Psoas muscle (tissue), 7 donors: ENCODE measurements at regions not wholly inside any gene's neighbourhood (a gene's known extent, or its start where the extent isn't known, plus 50 kb on each side); places are given as distances from the start of the nearest gene placed in this dataset.

Experiments used
- ATAC-seq, 4 donors: fragments of 200-7000 bp; cut with Tn5 transposase; one replicate each; pipeline ENCODE4 v1.9.1; 2020; ENCODE audit warnings: moderate library complexity in 3 of 4, mild to moderate bottlenecking in 2 of 4
- DNase-seq, 2 donors: peaks; one replicate each; pipeline ENCODE4 v3.0.0-alpha.2; 2020
- H3K27ac ChIP-seq: fragments of 200-600 bp; one replicate; pipeline ENCODE4 v1.8.0; 2022
- H3K27me3 ChIP-seq, 3 donors: fragments of 200-600 bp in 1 of 3; one replicate each; pipeline versions ENCODE4 v1.6.1 to v1.8.0; 2013 to 2022; ENCODE audit warnings: low read length in 2 of 3, mild to moderate bottlenecking in 2 of 3, moderate library complexity in 1 of 3; ENCODE audit not compliant: insufficient read depth in 3 of 3
- H3K36me3 ChIP-seq, 2 donors: fragments of 200-600 bp in 1 of 2; one replicate each; pipeline versions ENCODE4 v1.6.1 to v1.8.0; 2013 to 2022; ENCODE audit warnings: low read depth in 1 of 2, mild to moderate bottlenecking in 1 of 2, moderate library complexity in 1 of 2; ENCODE audit not compliant: insufficient read depth in 1 of 2
- H3K4me1 ChIP-seq: fragments of 200-600 bp; one replicate; pipeline ENCODE4 v1.8.0; 2022
- H3K4me3 ChIP-seq: fragments of 200-600 bp; one replicate; pipeline ENCODE4 v1.8.0; 2022; ENCODE audit warnings: mild to moderate bottlenecking
- H3K9me3 ChIP-seq: fragments of 200-600 bp; one replicate; pipeline ENCODE4 v1.8.0; 2022
- CTCF ChIP-seq: fragments of 200-600 bp; IDR thresholded peaks from one replicate; pipeline ENCODE4 v1.8.0; 2022; ENCODE audit warnings: antibody characterized with exemption
- WGBS, 3 donors: extraction: QIAGEN DNeasy Blood & Tissue Kit; methylation state at CpG; one replicate each; pipeline versions ENCODE4 v1.1.6 to v1.1.7; 2013; 5-methylcytosine and 5-hydroxymethylcytosine counted together
- intact Hi-C, 2 donors: fragments of 100-400 bp; cut with DNase I; formaldehyde crosslinking; loops; one replicate each; pipeline versions ENCODE4 v1.11.0 to v1.14.2; 2022
- donor health status: healthy with polysubstance abuse.
- donor health status: DM: no; HTN: no; CAD: no; lungs with moderate emphysema.
- donor health status: Bipolar disorder and iron deficiency.
- donor health status: healthy.
- donor health status: DM: yes; HTN: yes; CAD: no.
- donor health status: DM: no; HTN: no; CAD: no.
- donor health status: DM: yes; HTN: yes; CAD: no.

- H3K4me3 ChIP-seq, result no peak overlapping the region
- H3K36me3 ChIP-seq, result no peaks in the 10 kb centered on the region
- TF ChIP-seq CTCF, result no peak
- H3K27me3 ChIP-seq, result peaks cover 0 to 10% (median 10%) of the 10 kb centered on the region in 3 donors
- no peaks in the 10 kb centered on the region for H3K4me1 ChIP-seq
- WGBS, 3 donors, result 70 to 75% (median 71%) methylated on average over 18 of the region's 18 CpGs
- no peak overlapping the region for H3K27ac ChIP-seq
- no peak for DNase-seq
- intact Hi-C loops, result no loop called here
- H3K9me3 ChIP-seq, result no peaks in the 10 kb centered on the region
- no peak for ATAC-seq
Measured at GRCh38 chr10:130484468-130485180, 348.4 kb downstream of the GLRX3 start.

DNA sequence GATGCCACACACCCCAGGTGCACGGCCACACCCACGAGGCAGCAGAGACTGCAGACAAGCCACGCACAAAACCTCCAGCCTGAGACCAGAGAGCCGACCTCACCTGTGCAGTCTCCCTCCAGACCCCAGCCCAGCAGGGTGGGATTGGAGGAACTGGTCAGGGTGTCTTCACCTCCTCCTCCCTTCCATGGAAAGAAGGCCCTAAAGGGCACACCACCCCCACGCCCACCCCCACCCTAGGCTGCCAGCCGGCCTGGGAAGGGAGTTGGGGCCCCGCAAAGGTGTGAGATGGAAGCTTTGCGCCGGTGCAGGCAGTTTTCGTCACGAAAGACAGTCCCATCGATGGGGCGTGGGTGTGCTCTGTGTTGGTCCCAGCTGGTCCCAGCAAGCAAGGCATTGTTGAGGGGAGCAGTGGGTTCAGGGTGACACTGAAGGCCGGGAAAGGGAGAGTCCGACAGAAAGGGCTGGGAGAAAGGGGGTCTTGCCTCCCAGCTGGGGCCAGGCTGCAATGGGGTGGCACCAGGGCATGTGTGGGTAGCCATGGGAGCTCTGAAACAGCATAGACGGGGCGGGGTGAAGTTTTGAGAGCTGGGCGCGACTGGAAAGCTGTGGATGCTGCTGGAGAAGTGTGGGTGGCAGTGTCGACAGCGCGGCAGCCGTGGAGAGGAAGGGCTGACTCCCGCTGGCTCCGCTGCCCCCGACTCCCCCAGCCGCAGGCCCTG, 349.2 kb downstream of the GLRX3 start:
- H3K36me3 ChIP-seq, result no peaks in the 10 kb centered on the region
- WGBS, 3 donors, result 77 to 85% (median 82%) methylated on average over 19 to 27 of the region's 27 CpGs
- no peak overlapping the region for H3K4me3 ChIP-seq
- ATAC-seq (no peak), DNase-seq (no peak)
- intact Hi-C loops, result no loop called here
- TF ChIP-seq CTCF, result no peak
- H3K9me3 ChIP-seq, result no peaks in the 10 kb centered on the region
- no peaks in the 10 kb centered on the region for H3K4me1 ChIP-seq
- H3K27me3 ChIP-seq, result peaks cover 0 to 10% (median 7%) of the 10 kb centered on the region in 3 donors
- H3K27ac ChIP-seq, result no peak overlapping the region

DNA sequence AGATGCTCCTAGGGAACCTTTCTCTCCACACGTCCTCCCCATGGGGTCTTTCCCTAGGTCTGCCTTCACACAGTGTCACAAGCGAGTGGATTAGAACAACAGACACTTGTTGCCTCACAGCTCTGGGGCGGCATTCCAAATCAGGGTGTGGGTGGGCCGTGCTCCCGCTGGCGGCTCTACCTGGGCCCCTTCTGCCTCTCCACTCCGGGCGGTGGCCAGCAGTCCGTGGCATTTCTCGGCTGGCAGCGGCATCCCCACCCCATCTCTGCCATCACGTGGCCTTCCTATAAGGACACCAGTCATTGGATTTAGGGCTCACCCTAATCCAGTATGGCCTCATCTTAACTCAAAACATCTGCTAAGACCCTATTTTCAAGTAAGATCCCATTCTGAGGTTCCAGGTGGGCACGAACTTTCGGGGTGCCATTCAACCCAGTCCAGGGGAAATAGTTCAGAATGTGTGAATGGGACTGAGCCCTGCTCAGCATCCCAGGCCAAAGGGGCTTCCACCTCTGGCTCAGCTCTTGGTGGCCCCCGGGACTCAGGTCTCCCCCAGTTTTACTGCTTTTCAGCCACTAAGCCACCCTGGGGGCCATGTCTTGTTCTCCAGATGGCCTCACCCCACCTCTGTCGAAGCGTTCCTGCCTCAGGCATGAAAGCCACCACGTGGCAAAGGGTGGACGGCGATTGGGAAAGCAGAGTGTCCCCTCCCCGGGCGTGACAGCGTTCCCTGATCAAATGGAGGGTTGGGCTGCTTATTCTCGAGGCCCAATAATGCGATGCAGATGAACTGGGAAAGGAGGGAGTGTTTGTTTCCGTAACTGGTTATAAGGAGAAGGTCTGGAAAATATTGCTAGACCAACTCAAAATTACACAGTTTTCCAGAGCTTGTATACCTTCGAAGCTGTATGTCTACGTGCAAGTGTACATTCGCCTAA, 350.0 kb downstream of the GLRX3 start:
- no peak for TF ChIP-seq CTCF
- Histone ChIP-seq H3K9me3 (no peaks in the 10 kb centered on the region), H3K27ac (no peak overlapping the region), H3K4me1 (no peaks in the 10 kb centered on the region), H3K4me3 (no peak overlapping the region), H3K36me3 (no peaks in the 10 kb centered on the region), H3K27me3 (peaks cover 0 to 10% (median 5%) of the 10 kb centered on the region in 3 donors)
- DNase-seq, result no peak
- no peak for ATAC-seq
- 84 to 89% (median 88%) methylated on average over 29 of the region's 29 CpGs for WGBS, 3 donors
- intact Hi-C loops, result no loop called here

DNA sequence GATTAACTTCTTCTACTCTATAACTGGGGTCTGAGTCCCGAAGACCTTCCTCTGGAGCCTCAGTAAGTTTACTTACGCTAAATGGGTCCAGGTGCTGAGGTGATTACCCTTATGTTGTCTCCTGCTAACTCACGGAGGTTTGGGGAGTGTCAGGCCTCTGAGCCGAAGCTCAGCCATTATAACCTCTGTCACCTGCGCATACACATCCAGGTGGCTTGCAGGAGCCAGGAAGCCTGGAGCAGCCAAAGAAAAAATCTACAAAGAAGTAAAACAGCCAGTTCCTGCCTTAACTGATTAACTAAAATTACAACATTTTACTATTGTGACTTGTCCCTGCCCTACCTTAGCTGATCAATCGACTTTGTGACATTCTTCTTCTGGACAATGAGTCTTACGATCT, 350.7 kb downstream of the GLRX3 start:
- no peak for TF ChIP-seq CTCF
- DNase-seq, result no peak
- intact Hi-C loops, result no loop called here

More for the DNA sequence above, 350.7 kb downstream of the GLRX3 start:
- ATAC-seq, result no peak
- 77 to 89% (median 86%) methylated on average over 7 of the region's 7 CpGs for WGBS, 3 donors
- no peaks in the 10 kb centered on the region for H3K4me1 ChIP-seq
- H3K27ac ChIP-seq, result no peak overlapping the region
- H3K9me3 ChIP-seq, result no peaks in the 10 kb centered on the region
- peaks cover 0 to 10% (median 5%) of the 10 kb centered on the region in 3 donors for H3K27me3 ChIP-seq
- no peaks in the 10 kb centered on the region for H3K36me3 ChIP-seq
- no peak overlapping the region for H3K4me3 ChIP-seq
